OCI-LY3 (cell line): ENCODE measurements at regions not wholly inside any gene's neighbourhood (a gene's known extent, or its start where the extent isn't known, plus 50 kb on each side); places are given as distances from the start of the nearest gene placed in this dataset.

Source experiments
- H2AFZ ChIP-seq: fragments of 200-600, 300-600 bp; shearing (Covaris generic); 2 replicates; pipeline ENCODE4 v1.6.0; 2014; ENCODE audit warnings: antibody characterized with exemption, low read depth, low read length
- H3K27ac ChIP-seq: fragments of 200-600, 300-600 bp; sonication (generic); 2 replicates; pipeline ENCODE4 v1.5.1; 2014; ENCODE audit warnings: mild to moderate bottlenecking, low read length, moderate library complexity, mixed read lengths
- H3K27me3 ChIP-seq: fragments of 200-600, 300-600 bp; sonication (generic); 2 replicates; pipeline ENCODE4 v1.6.1; 2014; ENCODE audit warnings: low read depth, low read length, mixed read lengths
- H3K36me3 ChIP-seq: fragments of 200-600, 300-600 bp; sonication (generic); replicated peaks from 2 replicates; pipeline ENCODE3; 2014; ENCODE audit warnings: low read depth, low read length, mixed read lengths
- H3K4me1 ChIP-seq: fragments of 300-600, 200-600 bp; sonication (generic); 2 replicates; pipeline ENCODE4 v1.6.1; 2014; ENCODE audit warnings: low read length, mixed read lengths
- H3K4me2 ChIP-seq: fragments of 200-600, 300-600 bp; sonication (generic); 2 replicates; pipeline ENCODE4 v1.6.1; 2014; ENCODE audit warnings: low read length, mixed read lengths
- H3K4me3 ChIP-seq: fragments of 300-600, 200-600 bp; sonication (generic); 2 replicates; pipeline ENCODE4 v1.5.1; 2014; ENCODE audit warnings: antibody characterized with exemption, mild to moderate bottlenecking, low read length, moderate library complexity
- H3K79me2 ChIP-seq: fragments of 300-600, 200-600 bp; shearing (Covaris generic); 2 replicates; pipeline ENCODE4 v1.6.1; 2014; ENCODE audit warnings: mild to moderate bottlenecking, low read length, mixed read lengths
- H3K9ac ChIP-seq: fragments of 300-600, 200-600 bp; shearing (Covaris generic); 2 replicates; pipeline ENCODE4 v1.6.0; 2014; ENCODE audit warnings: mild to moderate bottlenecking, low read length, moderate library complexity
- H3K9me3 ChIP-seq: fragments of 200-600, 300-600 bp; shearing (Covaris generic); 2 replicates; pipeline ENCODE4 v1.6.1; 2014; ENCODE audit warnings: low read length, mixed read lengths; ENCODE audit not compliant: insufficient read depth
- H4K20me1 ChIP-seq: fragments of 200-600, 300-600 bp; sonication (generic); 2 replicates; pipeline ENCODE4 v1.6.1; 2016; ENCODE audit warnings: low read length, mixed read lengths; ENCODE audit not compliant: insufficient read depth
- CTCF ChIP-seq: fragments of 200-600, 300-600 bp; sonication (generic); IDR thresholded peaks from 2 replicates; pipeline ENCODE4 v1.5.1; 2014; ENCODE audit warnings: antibody characterized with exemption, low read length, low read depth
- EZH2phosphoT487 ChIP-seq: fragments of 200-600 bp; shearing (Covaris generic); IDR thresholded peaks from 2 replicates; pipeline ENCODE4 v1.6.1; 2018; ENCODE audit warnings: antibody characterized with exemption, mixed run types, low read depth

GRCh38 chr1:17946434-17946833 lies 161.2 kb upstream of the IGSF21 start:
- H3K27me3 ChIP-seq = no peaks in the 10 kb centered on the region
- no peaks in the 10 kb centered on the region for H3K9me3 ChIP-seq
- H3K79me2 ChIP-seq = no peaks in the 10 kb centered on the region
- H3K9ac ChIP-seq = no peak overlapping the region
- no peaks in the 10 kb centered on the region for H4K20me1 ChIP-seq
- no peak overlapping the region for H3K4me3 ChIP-seq
- no peak overlapping the region for H3K27ac ChIP-seq
- no peaks in the 10 kb centered on the region for H3K36me3 ChIP-seq
- no peak overlapping the region for H2AFZ ChIP-seq
- TF ChIP-seq CTCF = no peak
- H3K4me1 ChIP-seq = no peaks in the 10 kb centered on the region
- no peak overlapping the region for H3K4me2 ChIP-seq

GRCh38 chr1:17948594-17948993 lies 159.0 kb upstream of the IGSF21 start:
- Histone ChIP-seq H3K79me2 (no peaks in the 10 kb centered on the region), H3K4me1 (no peaks in the 10 kb centered on the region), H3K27ac (no peak overlapping the region), H3K27me3 (no peaks in the 10 kb centered on the region), H3K4me3 (no peak overlapping the region), H3K9me3 (no peaks in the 10 kb centered on the region), H2AFZ (no peak overlapping the region), H3K9ac (no peak overlapping the region), H4K20me1 (no peaks in the 10 kb centered on the region), H3K36me3 (no peaks in the 10 kb centered on the region), H3K4me2 (no peak overlapping the region)
- TF ChIP-seq EZH2phosphoT487 (no peak), CTCF (no peak)

- Histone ChIP-seq H3K36me3 (no peaks in the 10 kb centered on the region), H3K4me3 (no peak overlapping the region), H2AFZ (no peak overlapping the region), H4K20me1 (no peaks in the 10 kb centered on the region), H3K9me3 (no peaks in the 10 kb centered on the region), H3K27me3 (no peaks in the 10 kb centered on the region), H3K27ac (no peak overlapping the region), H3K4me2 (no peak overlapping the region), H3K9ac (no peak overlapping the region), H3K4me1 (no peaks in the 10 kb centered on the region), H3K79me2 (no peaks in the 10 kb centered on the region)
- no peak for TF ChIP-seq CTCF
- TF ChIP-seq EZH2phosphoT487 = no peak
Measured at GRCh38 chr1:17949511-17949910, 158.1 kb upstream of the IGSF21 start.

- H3K27ac ChIP-seq = no peak overlapping the region
- H3K9ac ChIP-seq = no peak overlapping the region
- no peaks in the 10 kb centered on the region for H4K20me1 ChIP-seq
- H2AFZ ChIP-seq = no peak overlapping the region
- no peaks in the 10 kb centered on the region for H3K79me2 ChIP-seq
- no peak overlapping the region for H3K4me2 ChIP-seq
- no peak overlapping the region for H3K4me3 ChIP-seq
- no peaks in the 10 kb centered on the region for H3K4me1 ChIP-seq
- TF ChIP-seq CTCF = no peak
- TF ChIP-seq EZH2phosphoT487 = no peak
- no peaks in the 10 kb centered on the region for H3K27me3 ChIP-seq
- no peaks in the 10 kb centered on the region for H3K36me3 ChIP-seq
- H3K9me3 ChIP-seq = no peaks in the 10 kb centered on the region
Measured at GRCh38 chr1:17950728-17951127, 156.9 kb upstream of the IGSF21 start.
